ENCODE measurements at regions not wholly inside any gene's neighbourhood (a gene's known extent, or its start where the extent isn't known, plus 50 kb on each side); places are given as distances from the start of the nearest gene placed in this dataset.

DNA sequence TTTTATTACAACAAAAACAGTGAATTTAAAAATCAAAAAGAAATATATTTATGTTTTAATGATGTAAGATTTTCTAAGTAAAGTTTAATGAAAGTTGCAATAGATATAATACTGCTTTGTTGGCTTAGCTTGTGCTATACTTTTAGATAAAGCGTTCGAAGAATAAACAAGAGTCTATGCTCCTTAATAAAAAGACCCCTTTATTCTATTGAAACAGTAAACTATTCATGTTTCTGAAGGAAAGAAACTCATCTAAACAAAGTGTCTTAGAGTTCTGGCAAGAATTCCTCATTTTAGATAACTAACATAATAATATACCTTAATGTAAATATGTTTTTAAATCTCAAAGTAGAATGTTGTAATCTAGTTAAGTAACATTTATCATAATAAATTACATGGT, 179.0 kb downstream of the RASSF9 start:
- H3K4me1 ChIP-seq (ENCODE audit: control insufficient read depth in 2 of 2, insufficient read depth in 2 of 2, low read length in 1 of 2) = no peaks in the 10 kb centered on the region
- H3K36me3 ChIP-seq (ENCODE audit: control insufficient read depth in 2 of 2, insufficient read depth in 2 of 2, low read length in 1 of 2) = no peaks in the 10 kb centered on the region
- H3K27me3 ChIP-seq (ENCODE audit: control insufficient read depth in 1 of 2, insufficient read depth in 2 of 2, low read length in 2 of 2) = no peaks in the 10 kb centered on the region
- H3K9me3 ChIP-seq (ENCODE audit: control insufficient read depth in 2 of 2, insufficient read depth in 1 of 2, low read depth in 1 of 2, low read length in 1 of 2) = no peaks in the 10 kb centered on the region
- no peak overlapping the region for H3K27ac ChIP-seq (ENCODE audit: low read depth in 2 of 2, low read length in 1 of 2)
- no peak overlapping the region for H3K4me3 ChIP-seq (ENCODE audit: low read depth in 1 of 2, low read length in 2 of 2)
- 83 to 84% methylated on average over 2 of the region's 2 CpGs for WGBS, 2 donors

- Histone ChIP-seq H3K27ac (ENCODE audit: low read depth in 2 of 2, low read length in 1 of 2) (no peak overlapping the region), H3K27me3 (ENCODE audit: control insufficient read depth in 1 of 2, insufficient read depth in 2 of 2, low read length in 2 of 2) (no peaks in the 10 kb centered on the region), H3K9me3 (ENCODE audit: control insufficient read depth in 2 of 2, insufficient read depth in 1 of 2, low read depth in 1 of 2, low read length in 1 of 2) (no peaks in the 10 kb centered on the region), H3K4me1 (ENCODE audit: control insufficient read depth in 2 of 2, insufficient read depth in 2 of 2, low read length in 1 of 2) (no peaks in the 10 kb centered on the region), H3K4me3 (ENCODE audit: low read depth in 1 of 2, low read length in 2 of 2) (no peak overlapping the region), H3K36me3 (ENCODE audit: control insufficient read depth in 2 of 2, insufficient read depth in 2 of 2, low read length in 1 of 2) (no peaks in the 10 kb centered on the region)
- 88 to 98% methylated on average over 2 of the region's 2 CpGs for WGBS, 2 donors
These were observed 178.2 kb downstream of the RASSF9 start for GRCh38 chr12:85657836-85658630.

DNA sequence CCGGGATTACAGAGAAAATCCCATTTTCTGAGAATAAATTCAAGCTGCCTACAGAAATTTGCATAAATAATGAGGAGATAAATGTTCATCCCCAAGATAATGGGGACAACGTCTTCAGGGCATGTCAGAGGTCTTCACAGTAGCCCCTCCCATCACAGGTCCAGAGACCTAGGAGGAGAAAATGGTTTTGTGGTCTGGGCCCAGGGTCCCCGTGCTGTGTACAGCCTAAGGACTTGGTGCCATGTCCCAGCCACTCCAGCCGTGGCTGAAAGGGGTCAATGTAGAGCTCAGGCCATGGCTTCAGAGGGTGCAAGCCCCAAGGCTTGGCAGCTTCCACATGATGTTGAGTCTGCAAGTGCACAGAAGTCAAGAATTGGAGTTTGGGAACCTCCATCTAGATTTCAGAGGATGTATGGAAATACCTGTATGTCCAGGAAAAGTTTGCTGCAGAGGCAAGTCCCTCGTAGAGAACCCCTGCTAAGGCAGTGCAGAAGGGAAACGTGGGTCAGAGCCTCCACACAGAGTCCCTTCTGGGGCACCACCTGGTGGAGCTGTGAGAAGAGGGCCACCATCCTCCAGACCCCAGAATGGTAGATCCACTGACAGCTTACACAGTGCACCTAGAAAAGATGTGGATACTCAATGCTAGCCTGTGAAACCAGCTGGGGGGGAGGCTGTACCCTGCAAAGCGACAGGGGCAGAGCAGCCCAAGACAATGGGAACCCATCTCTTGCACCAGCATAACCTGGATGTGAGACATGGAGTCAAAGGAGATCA, 176.3 kb downstream of the RASSF9 start:
- Histone ChIP-seq H3K4me1 (ENCODE audit: control insufficient read depth in 2 of 2, insufficient read depth in 2 of 2, low read length in 1 of 2) (no peaks in the 10 kb centered on the region), H3K9me3 (ENCODE audit: control insufficient read depth in 2 of 2, insufficient read depth in 1 of 2, low read depth in 1 of 2, low read length in 1 of 2) (no peaks in the 10 kb centered on the region), H3K27me3 (ENCODE audit: control insufficient read depth in 1 of 2, insufficient read depth in 2 of 2, low read length in 2 of 2) (no peaks in the 10 kb centered on the region), H3K4me3 (ENCODE audit: low read depth in 1 of 2, low read length in 2 of 2) (no peak overlapping the region), H3K27ac (ENCODE audit: low read depth in 2 of 2, low read length in 1 of 2) (no peak overlapping the region), H3K36me3 (ENCODE audit: control insufficient read depth in 2 of 2, insufficient read depth in 2 of 2, low read length in 1 of 2) (no peaks in the 10 kb centered on the region)
- 75 to 76% methylated on average over 7 of the region's 7 CpGs for WGBS, 2 donors

GRCh38 chr12:85661461-85662206, 174.6 kb downstream of the RASSF9 start:
- 88 to 91% methylated on average over 4 of the region's 4 CpGs for WGBS, 2 donors
- no peak overlapping the region for H3K27ac ChIP-seq (ENCODE audit: low read depth in 2 of 2, low read length in 1 of 2)
- no peaks in the 10 kb centered on the region for H3K4me1 ChIP-seq (ENCODE audit: control insufficient read depth in 2 of 2, insufficient read depth in 2 of 2, low read length in 1 of 2)
- no peaks in the 10 kb centered on the region for H3K27me3 ChIP-seq (ENCODE audit: control insufficient read depth in 1 of 2, insufficient read depth in 2 of 2, low read length in 2 of 2)
- H3K36me3 ChIP-seq (ENCODE audit: control insufficient read depth in 2 of 2, insufficient read depth in 2 of 2, low read length in 1 of 2) = no peaks in the 10 kb centered on the region
- H3K9me3 ChIP-seq (ENCODE audit: control insufficient read depth in 2 of 2, insufficient read depth in 1 of 2, low read depth in 1 of 2, low read length in 1 of 2) = no peaks in the 10 kb centered on the region
- H3K4me3 ChIP-seq (ENCODE audit: low read depth in 1 of 2, low read length in 2 of 2) = no peak overlapping the region

DNA sequence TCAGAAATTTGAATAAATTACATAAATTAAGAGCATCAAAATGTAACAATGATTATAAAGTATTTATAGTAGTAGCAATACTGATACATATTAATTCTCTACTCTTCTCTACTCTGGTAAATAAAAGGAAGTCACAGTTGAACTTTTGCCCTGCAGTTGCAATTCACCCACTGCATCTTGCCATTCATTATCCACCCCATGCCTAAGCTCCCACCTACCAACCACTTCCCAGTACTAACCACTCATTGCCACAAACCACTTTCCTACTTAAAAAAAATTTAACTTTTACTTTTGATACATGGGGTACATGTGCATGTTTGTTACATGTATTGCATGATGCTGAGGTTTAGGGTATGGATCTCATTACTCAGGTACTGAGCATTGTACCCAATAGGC, 174.0 kb downstream of the RASSF9 start:
- no peak overlapping the region for H3K27ac ChIP-seq (ENCODE audit: low read depth in 2 of 2, low read length in 1 of 2)
- no peak overlapping the region for H3K4me3 ChIP-seq (ENCODE audit: low read depth in 1 of 2, low read length in 2 of 2)
- H3K27me3 ChIP-seq (ENCODE audit: control insufficient read depth in 1 of 2, insufficient read depth in 2 of 2, low read length in 2 of 2) = no peaks in the 10 kb centered on the region
- no peaks in the 10 kb centered on the region for H3K9me3 ChIP-seq (ENCODE audit: control insufficient read depth in 2 of 2, insufficient read depth in 1 of 2, low read depth in 1 of 2, low read length in 1 of 2)
- H3K36me3 ChIP-seq (ENCODE audit: control insufficient read depth in 2 of 2, insufficient read depth in 2 of 2, low read length in 1 of 2) = no peaks in the 10 kb centered on the region
- no peaks in the 10 kb centered on the region for H3K4me1 ChIP-seq (ENCODE audit: control insufficient read depth in 2 of 2, insufficient read depth in 2 of 2, low read length in 1 of 2)

DNA sequence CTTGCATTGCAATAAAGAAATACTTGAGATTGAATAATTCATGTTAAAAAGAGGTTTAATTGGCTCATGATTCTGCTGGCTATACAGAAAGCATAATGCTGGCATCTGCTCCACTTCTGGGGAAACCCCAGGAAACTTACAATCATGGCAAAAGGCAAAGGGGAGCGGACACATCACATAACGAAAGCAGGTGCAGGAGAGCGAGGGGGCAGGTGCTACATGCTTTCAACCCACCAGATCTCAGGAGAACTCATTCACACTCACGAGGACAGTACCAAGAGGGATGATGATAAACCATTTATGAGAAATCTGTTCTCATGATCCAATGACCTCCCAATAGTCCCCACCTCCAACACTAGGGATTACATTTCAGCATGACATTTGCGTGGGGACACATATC, 172.6 kb downstream of the RASSF9 start:
- H3K4me3 ChIP-seq (ENCODE audit: low read depth in 1 of 2, low read length in 2 of 2) = no peak overlapping the region
- H3K27ac ChIP-seq (ENCODE audit: low read depth in 2 of 2, low read length in 1 of 2) = no peak overlapping the region
- H3K27me3 ChIP-seq (ENCODE audit: control insufficient read depth in 1 of 2, insufficient read depth in 2 of 2, low read length in 2 of 2) = no peaks in the 10 kb centered on the region
- no peaks in the 10 kb centered on the region for H3K9me3 ChIP-seq (ENCODE audit: control insufficient read depth in 2 of 2, insufficient read depth in 1 of 2, low read depth in 1 of 2, low read length in 1 of 2)
- H3K4me1 ChIP-seq (ENCODE audit: control insufficient read depth in 2 of 2, insufficient read depth in 2 of 2, low read length in 1 of 2) = no peaks in the 10 kb centered on the region
- H3K36me3 ChIP-seq (ENCODE audit: control insufficient read depth in 2 of 2, insufficient read depth in 2 of 2, low read length in 1 of 2) = no peaks in the 10 kb centered on the region
- 58 to 83% methylated on average over 5 of the region's 5 CpGs for WGBS, 2 donors

DNA sequence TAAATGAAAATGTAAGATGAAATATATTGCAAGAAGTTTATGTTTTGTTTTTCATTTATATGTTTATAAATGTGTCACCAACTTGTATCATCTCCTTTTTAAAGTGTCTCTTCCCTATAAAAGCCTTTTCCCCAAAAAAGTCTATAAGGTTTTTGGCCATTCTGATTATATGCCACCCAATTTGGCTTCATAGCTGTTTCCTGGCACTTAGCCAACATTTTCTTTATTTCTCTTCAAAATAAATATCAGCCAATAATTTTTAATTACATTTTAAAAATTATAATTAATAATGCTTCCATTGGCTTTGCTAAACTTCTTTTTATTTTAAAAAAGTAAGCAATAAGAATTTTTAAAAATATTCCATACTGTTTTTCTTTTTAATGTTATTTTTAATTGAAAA, 171.8 kb downstream of the RASSF9 start:
- H3K4me1 ChIP-seq (ENCODE audit: control insufficient read depth in 2 of 2, insufficient read depth in 2 of 2, low read length in 1 of 2) = no peaks in the 10 kb centered on the region
- no peaks in the 10 kb centered on the region for H3K9me3 ChIP-seq (ENCODE audit: control insufficient read depth in 2 of 2, insufficient read depth in 1 of 2, low read depth in 1 of 2, low read length in 1 of 2)
- H3K4me3 ChIP-seq (ENCODE audit: low read depth in 1 of 2, low read length in 2 of 2) = no peak overlapping the region
- H3K27ac ChIP-seq (ENCODE audit: low read depth in 2 of 2, low read length in 1 of 2) = no peak overlapping the region
- H3K36me3 ChIP-seq (ENCODE audit: control insufficient read depth in 2 of 2, insufficient read depth in 2 of 2, low read length in 1 of 2) = no peaks in the 10 kb centered on the region
- no peaks in the 10 kb centered on the region for H3K27me3 ChIP-seq (ENCODE audit: control insufficient read depth in 1 of 2, insufficient read depth in 2 of 2, low read length in 2 of 2)

DNA sequence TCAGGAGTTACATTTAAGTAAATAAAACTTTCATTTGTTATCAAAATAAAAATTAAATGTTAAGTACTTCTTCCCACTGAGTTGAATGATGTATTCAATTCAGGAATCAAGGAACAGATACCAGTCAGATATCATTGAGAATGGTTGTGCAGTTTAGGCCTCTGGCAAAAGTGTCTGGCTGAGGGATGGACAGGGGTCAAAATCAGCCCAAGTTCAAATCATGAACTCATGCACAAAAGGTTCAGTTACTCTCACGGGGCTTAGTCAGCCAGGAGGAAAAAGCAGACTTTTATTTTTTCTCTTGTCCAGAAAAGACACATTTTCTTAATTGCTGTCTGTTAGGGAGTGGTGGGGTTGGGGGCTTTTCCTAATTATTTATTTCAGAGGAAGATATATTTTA, 166.3 kb downstream of the RASSF9 start:
- Histone ChIP-seq H3K36me3 (ENCODE audit: control insufficient read depth in 2 of 2, insufficient read depth in 2 of 2, low read length in 1 of 2) (no peaks in the 10 kb centered on the region), H3K27ac (ENCODE audit: low read depth in 2 of 2, low read length in 1 of 2) (no peak overlapping the region), H3K27me3 (ENCODE audit: control insufficient read depth in 1 of 2, insufficient read depth in 2 of 2, low read length in 2 of 2) (no peaks in the 10 kb centered on the region), H3K4me3 (ENCODE audit: low read depth in 1 of 2, low read length in 2 of 2) (no peak overlapping the region), H3K9me3 (ENCODE audit: control insufficient read depth in 2 of 2, insufficient read depth in 1 of 2, low read depth in 1 of 2, low read length in 1 of 2) (peaks cover 0 to 5% of the 10 kb centered on the region in 2 donors), H3K4me1 (ENCODE audit: control insufficient read depth in 2 of 2, insufficient read depth in 2 of 2, low read length in 1 of 2) (no peaks in the 10 kb centered on the region)
- 74 to 93% methylated on average over 1 of the region's 1 CpG for WGBS, 2 donors

GRCh38 chr12:85672436-85672835, 163.8 kb downstream of the RASSF9 start:
- H3K27ac ChIP-seq (ENCODE audit: low read depth in 2 of 2, low read length in 1 of 2) = no peak overlapping the region
- H3K27me3 ChIP-seq (ENCODE audit: control insufficient read depth in 1 of 2, insufficient read depth in 2 of 2, low read length in 2 of 2) = no peaks in the 10 kb centered on the region
- H3K4me1 ChIP-seq (ENCODE audit: control insufficient read depth in 2 of 2, insufficient read depth in 2 of 2, low read length in 1 of 2) = no peaks in the 10 kb centered on the region
- no peak overlapping the region for H3K4me3 ChIP-seq (ENCODE audit: low read depth in 1 of 2, low read length in 2 of 2)
- H3K9me3 ChIP-seq (ENCODE audit: control insufficient read depth in 2 of 2, insufficient read depth in 1 of 2, low read depth in 1 of 2, low read length in 1 of 2) = peaks cover 0 to 5% of the 10 kb centered on the region in 2 donors
- no peaks in the 10 kb centered on the region for H3K36me3 ChIP-seq (ENCODE audit: control insufficient read depth in 2 of 2, insufficient read depth in 2 of 2, low read length in 1 of 2)
